Fibroblast of lung (primary cell): ENCODE measurements at regions not wholly inside any gene's neighbourhood (a gene's known extent, or its start where the extent isn't known, plus 50 kb on each side); places are given as distances from the start of the nearest gene placed in this dataset.

Experiments
- CTCF ChIP-seq, 2 donors: IDR thresholded peaks in 1 of 2; conservative IDR thresholded peaks in 1 of 2; 1 replicate in 1 of 2; 2 replicates in 1 of 2; pipeline ENCODE4 v1.5.1; 2011 to 2012; ENCODE audit warnings: low read length in 2 of 2, control low read depth in 1 of 2, inconsistent platforms in 1 of 2, low read depth in 1 of 2, mild to moderate bottlenecking in 1 of 2
- EZH2 ChIP-seq: IDR thresholded peaks from 2 replicates; pipeline ENCODE4 v1.5.1; 2012; ENCODE audit warnings: low read length, control low read depth, mild to moderate bottlenecking; ENCODE audit errors: missing control alignments

- TF ChIP-seq CTCF (conservative IDR thresholded peaks at IDR 0.05 in 1 of 2, IDR thresholded peaks at IDR 0.05 in 1 of 2; ENCODE audit: low read depth in 1 of 2, low read length in 2 of 2) (no peak), EZH2 (no peak)
Observed at GRCh38 chr1:99535470-99536164, 110.3 kb upstream of the PALMD start.
